ENCODE measurements at regions not wholly inside any gene's neighbourhood (a gene's known extent, or its start where the extent isn't known, plus 50 kb on each side); places are given as distances from the start of the nearest gene placed in this dataset. TPM values are rescaled to one million over a fixed set of nuclear protein-coding genes. Genes with fewer than 3 reads are reported as not detected.

Small RNA genes in the stretch of these regions (small RNA-seq; reads per million reads assigned to genes)
- not detected for gene RF00019

Data from tibial nerve (tissue), 1 donor.